Ishikawa (cell line): ENCODE measurements at regions not wholly inside any gene's neighbourhood (a gene's known extent, or its start where the extent isn't known, plus 50 kb on each side); places are given as distances from the start of the nearest gene placed in this dataset.

Experiments
- CEBPB ChIP-seq: IDR thresholded peaks from 2 replicates; pipeline ENCODE4 v1.6.1; 2012
- CREB1 ChIP-seq: IDR thresholded peaks from 2 replicates; pipeline ENCODE4 v1.6.1; 2012; ENCODE audit warnings: low read depth
- EGR1 ChIP-seq: IDR thresholded peaks from 2 replicates; pipeline ENCODE4 v1.6.1; 2012
- EP300 ChIP-seq: IDR thresholded peaks from 2 replicates; pipeline ENCODE4 v1.6.1; 2012; ENCODE audit warnings: borderline replicate concordance
- FOXM1 ChIP-seq: IDR thresholded peaks from 2 replicates; pipeline ENCODE4 v1.6.1; 2012; ENCODE audit warnings: low read depth, borderline replicate concordance
- NFIC ChIP-seq: IDR thresholded peaks from 2 replicates; pipeline ENCODE4 v1.6.1; 2012
- RAD21 ChIP-seq: IDR thresholded peaks from 2 replicates; pipeline ENCODE4 v1.6.1; 2012; ENCODE audit warnings: low read depth
- TAF1 ChIP-seq: IDR thresholded peaks from 2 replicates; pipeline ENCODE4 v1.6.1; 2012; ENCODE audit warnings: low read depth, mild to moderate bottlenecking
- TCF12 ChIP-seq: IDR thresholded peaks from 2 replicates; pipeline ENCODE4 v1.6.1; 2012; ENCODE audit warnings: low read depth
- TEAD4 ChIP-seq: IDR thresholded peaks from 2 replicates; pipeline ENCODE4 v1.6.1; 2012
- YY1 ChIP-seq: IDR thresholded peaks from 2 replicates; pipeline ENCODE4 v1.6.1; 2012; ENCODE audit warnings: low read depth
- ZBTB7A ChIP-seq: IDR thresholded peaks from 2 replicates; pipeline ENCODE4 v1.6.1; 2012; ENCODE audit warnings: low read depth
- TF ChIP-seq, protein P1 (sequence below): IDR thresholded peaks from 2 replicates; pipeline ENCODE4 v1.6.1; 2012; ENCODE audit warnings: low read depth, mild to moderate bottlenecking
- TF ChIP-seq, protein P2 (sequence below): IDR thresholded peaks from 2 replicates; pipeline ENCODE4 v1.6.1; 2012
- TF ChIP-seq, protein P3 (sequence below): IDR thresholded peaks from 2 replicates; pipeline ENCODE4 v1.6.1; 2012

DNA sequence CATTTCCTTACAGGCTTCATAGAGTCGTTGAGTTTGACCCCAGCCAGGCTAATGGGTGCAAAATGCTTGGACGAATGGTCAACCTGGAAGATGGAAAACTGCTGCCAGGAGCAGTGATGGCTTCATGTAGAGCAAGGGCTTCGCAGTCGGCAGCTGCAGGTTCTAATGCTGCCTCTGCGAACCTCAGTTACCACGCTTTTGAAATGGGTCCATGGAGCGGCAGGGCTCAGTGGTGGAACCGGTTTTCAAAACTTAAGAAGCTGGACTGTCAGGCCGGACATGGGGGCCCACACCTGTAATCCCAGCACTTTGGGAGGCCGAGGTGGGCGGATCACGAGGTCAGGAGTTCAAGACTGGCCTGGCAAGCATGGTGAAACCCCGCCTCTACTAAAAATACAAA is 55.9 kb upstream of the PRR5 start:
- TF ChIP-seq YY1 (no peak), TAF1 (no peak), NFIC (no peak), FOXM1 (no peak), ZBTB7A (no peak), TCF12 (no peak), TEAD4 (no peak)
- TF ChIP-seq, protein P1, sequence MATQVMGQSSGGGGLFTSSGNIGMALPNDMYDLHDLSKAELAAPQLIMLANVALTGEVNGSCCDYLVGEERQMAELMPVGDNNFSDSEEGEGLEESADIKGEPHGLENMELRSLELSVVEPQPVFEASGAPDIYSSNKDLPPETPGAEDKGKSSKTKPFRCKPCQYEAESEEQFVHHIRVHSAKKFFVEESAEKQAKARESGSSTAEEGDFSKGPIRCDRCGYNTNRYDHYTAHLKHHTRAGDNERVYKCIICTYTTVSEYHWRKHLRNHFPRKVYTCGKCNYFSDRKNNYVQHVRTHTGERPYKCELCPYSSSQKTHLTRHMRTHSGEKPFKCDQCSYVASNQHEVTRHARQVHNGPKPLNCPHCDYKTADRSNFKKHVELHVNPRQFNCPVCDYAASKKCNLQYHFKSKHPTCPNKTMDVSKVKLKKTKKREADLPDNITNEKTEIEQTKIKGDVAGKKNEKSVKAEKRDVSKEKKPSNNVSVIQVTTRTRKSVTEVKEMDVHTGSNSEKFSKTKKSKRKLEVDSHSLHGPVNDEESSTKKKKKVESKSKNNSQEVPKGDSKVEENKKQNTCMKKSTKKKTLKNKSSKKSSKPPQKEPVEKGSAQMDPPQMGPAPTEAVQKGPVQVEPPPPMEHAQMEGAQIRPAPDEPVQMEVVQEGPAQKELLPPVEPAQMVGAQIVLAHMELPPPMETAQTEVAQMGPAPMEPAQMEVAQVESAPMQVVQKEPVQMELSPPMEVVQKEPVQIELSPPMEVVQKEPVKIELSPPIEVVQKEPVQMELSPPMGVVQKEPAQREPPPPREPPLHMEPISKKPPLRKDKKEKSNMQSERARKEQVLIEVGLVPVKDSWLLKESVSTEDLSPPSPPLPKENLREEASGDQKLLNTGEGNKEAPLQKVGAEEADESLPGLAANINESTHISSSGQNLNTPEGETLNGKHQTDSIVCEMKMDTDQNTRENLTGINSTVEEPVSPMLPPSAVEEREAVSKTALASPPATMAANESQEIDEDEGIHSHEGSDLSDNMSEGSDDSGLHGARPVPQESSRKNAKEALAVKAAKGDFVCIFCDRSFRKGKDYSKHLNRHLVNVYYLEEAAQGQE, result no peak

DNA sequence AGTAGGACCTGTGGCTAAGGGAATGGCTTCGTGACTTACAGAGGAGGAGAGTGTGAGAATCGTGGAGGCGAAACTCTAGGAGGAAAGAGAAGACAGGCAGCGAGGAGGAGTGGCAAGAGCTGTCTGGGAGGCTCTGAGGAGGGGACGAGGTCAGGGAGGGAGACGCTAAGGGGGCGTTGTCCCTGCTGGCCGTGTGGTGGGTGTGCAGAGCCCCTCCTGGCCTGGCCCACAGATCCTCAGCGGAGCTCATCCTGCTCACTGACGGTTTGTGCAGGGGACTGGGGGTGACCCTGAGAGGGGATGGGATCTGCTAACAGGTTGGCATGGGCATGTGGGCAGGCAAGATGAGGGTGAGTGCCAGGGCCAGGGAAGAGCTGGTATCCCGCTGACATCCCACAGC is 56.5 kb upstream of the PRR5 start:
- TF ChIP-seq NFIC, result no peak
- TF ChIP-seq TCF12, result no peak
- TF ChIP-seq TEAD4, result no peak
- TF ChIP-seq, protein P2, sequence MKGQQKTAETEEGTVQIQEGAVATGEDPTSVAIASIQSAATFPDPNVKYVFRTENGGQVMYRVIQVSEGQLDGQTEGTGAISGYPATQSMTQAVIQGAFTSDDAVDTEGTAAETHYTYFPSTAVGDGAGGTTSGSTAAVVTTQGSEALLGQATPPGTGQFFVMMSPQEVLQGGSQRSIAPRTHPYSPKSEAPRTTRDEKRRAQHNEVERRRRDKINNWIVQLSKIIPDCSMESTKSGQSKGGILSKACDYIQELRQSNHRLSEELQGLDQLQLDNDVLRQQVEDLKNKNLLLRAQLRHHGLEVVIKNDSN, result no peak
- no peak for TF ChIP-seq FOXM1
- no peak for TF ChIP-seq EP300
- TF ChIP-seq YY1, result no peak
- TF ChIP-seq, protein P1, result no peak
- TF ChIP-seq, protein P3, sequence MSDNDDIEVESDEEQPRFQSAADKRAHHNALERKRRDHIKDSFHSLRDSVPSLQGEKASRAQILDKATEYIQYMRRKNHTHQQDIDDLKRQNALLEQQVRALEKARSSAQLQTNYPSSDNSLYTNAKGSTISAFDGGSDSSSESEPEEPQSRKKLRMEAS, result no peak

DNA sequence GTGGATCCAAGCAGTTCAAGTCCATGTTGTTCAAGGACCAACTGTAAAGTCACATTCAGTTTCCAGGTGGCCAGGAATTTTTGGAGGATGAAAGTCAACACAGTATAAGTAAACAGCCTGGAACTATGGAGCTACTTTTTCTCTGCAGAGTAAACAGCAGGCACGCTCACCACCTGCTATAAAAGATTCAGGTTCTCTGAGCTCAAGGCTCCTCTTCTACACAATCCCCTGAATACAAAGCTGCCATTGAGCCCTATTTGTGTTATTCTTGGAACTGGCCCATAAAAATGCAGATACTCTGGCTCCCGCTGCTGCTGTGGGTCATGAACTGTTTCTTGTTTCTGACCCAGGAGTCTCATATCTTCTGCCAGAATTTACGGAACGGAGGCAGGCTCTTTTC is 56.9 kb upstream of the PRR5 start:
- no peak for TF ChIP-seq FOXM1
- TF ChIP-seq, protein P2, result no peak
- TF ChIP-seq EGR1, result no peak
- TF ChIP-seq CEBPB, result no peak
- no peak for TF ChIP-seq CREB1
- no peak for TF ChIP-seq ZBTB7A
- no peak for TF ChIP-seq YY1
- no peak for TF ChIP-seq EP300
- no peak for TF ChIP-seq TAF1
- TF ChIP-seq, protein P3, result no peak
- no peak for TF ChIP-seq TCF12
- no peak for TF ChIP-seq RAD21

DNA sequence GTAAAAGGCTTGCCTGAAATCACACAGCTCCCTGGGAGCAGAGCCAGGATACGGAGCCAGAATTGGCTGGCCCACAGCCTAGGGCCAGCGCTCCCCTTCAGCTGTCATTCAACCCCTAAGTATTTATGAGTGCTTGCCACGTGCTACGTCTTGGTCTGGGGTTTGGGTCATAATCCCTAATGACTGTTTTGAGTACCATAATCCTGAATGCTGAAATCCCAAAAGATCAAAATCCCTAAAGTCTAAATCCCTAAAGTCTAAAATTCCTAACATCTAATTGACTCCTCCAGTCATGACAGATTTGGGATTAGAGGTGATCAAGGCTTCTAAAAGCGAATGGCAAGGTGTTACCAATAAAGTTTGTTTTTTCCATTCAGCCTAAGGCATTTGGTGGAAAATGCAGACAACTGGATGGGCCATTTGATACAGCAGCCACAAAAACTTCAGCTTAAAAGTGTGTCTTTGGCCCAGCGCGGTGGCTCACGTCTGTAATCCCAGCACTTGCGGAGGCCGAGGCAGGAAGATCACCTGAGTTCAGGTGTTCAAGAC is 59.8 kb upstream of the PRR5 start:
- TF ChIP-seq, protein P1, result no peak
- TF ChIP-seq CREB1 (no peak), EGR1 (no peak), EP300 (no peak), YY1 (no peak), RAD21 (no peak), TAF1 (no peak), FOXM1 (no peak), TEAD4 (no peak), ZBTB7A (no peak), TCF12 (no peak)
- TF ChIP-seq, protein P2, result no peak
- TF ChIP-seq, protein P3, result no peak
